Pancreas (tissue), 10 donors: ENCODE measurements at regions not wholly inside any gene's neighbourhood (a gene's known extent, or its start where the extent isn't known, plus 50 kb on each side); places are given as distances from the start of the nearest gene placed in this dataset.
A peak's percentile ranks its signal among the peaks of the same experiment; 100 is the strongest.

Experiments used
- ATAC-seq, 4 donors: fragments of 200-7000 bp; cut with Tn5 transposase; one replicate each; pipeline versions ENCODE4 v1.8.0 to v1.9.1; 2020; ENCODE audit warnings: mild to moderate bottlenecking in 4 of 4, moderate library complexity in 4 of 4
- DNase-seq, 6 donors: peaks; one replicate each; pipeline ENCODE4 v3.0.0-alpha.2; 2020
- FAIRE-seq: peaks from 2 replicates; lab custom pipeline; 2012; peaks lifted over from hg19 to GRCh38; lab: Jason Lieb, UNC
- H3K27ac ChIP-seq, 4 donors: fragments of 200-600 bp; sonication (generic); 1 replicate in 3 of 4; 2 replicates in 1 of 4; pipeline versions ENCODE4 v1.5.0 to v1.8.0; 2020
- H3K27me3 ChIP-seq, 4 donors: fragments of 200-600 bp; one replicate each; pipeline ENCODE4 v1.8.0; 2021
- H3K36me3 ChIP-seq, 3 donors: fragments of 200-600 bp; sonication (generic) in 1 of 3; one replicate each; pipeline versions ENCODE4 v1.5.0 to v1.8.0; 2020 to 2021
- H3K4me1 ChIP-seq, 3 donors: fragments of 200-600 bp; one replicate each; pipeline ENCODE4 v1.8.0; 2021
- H3K4me3 ChIP-seq, 4 donors: fragments of 200-600 bp; sonication (generic) in 2 of 4; one replicate each; pipeline versions ENCODE4 v1.5.0 to v1.8.0; 2020 to 2021
- H3K9me3 ChIP-seq, 4 donors: fragments of 200-600 bp; one replicate each; pipeline ENCODE4 v1.8.0; 2021
- WGBS, 2 donors: extraction: QIAGEN DNeasy Blood & Tissue Kit; methylation state at CpG; one replicate each; pipeline ENCODE4 v1.1.7; 2013; 5-methylcytosine and 5-hydroxymethylcytosine counted together
- intact Hi-C, 3 donors: fragments of 100-400 bp; cut with DNase I; formaldehyde crosslinking; loops; one replicate each; pipeline versions ENCODE4 v1.11.1 to v1.14.2; 2022
- TF ChIP-seq, protein P1 (sequence below), 4 donors: fragments of 200-600 bp; sonication (generic) in 3 of 4; IDR thresholded peaks; one replicate each; pipeline versions ENCODE4 v1.5.0 to v1.8.0; 2021; ENCODE audit warnings: antibody characterized with exemption in 4 of 4
- donor health status: healthy with polysubstance abuse.
- donor health status: DM: no; HTN: no; CAD: no; lungs with moderate emphysema.
- donor health status: DM: no; HTN: no; CAD: no.
- donor health status: control.
- donor health status: control.
- donor health status: Bipolar disorder and iron deficiency.
- donor health status: DM: yes; HTN: yes; CAD: no.
- donor health status: DM: no; HTN: no; CAD: no.
- donor health status: DM: no; HTN: no; CAD: no.
- donor health status: DM: yes; HTN: yes; CAD: no.

DNA sequence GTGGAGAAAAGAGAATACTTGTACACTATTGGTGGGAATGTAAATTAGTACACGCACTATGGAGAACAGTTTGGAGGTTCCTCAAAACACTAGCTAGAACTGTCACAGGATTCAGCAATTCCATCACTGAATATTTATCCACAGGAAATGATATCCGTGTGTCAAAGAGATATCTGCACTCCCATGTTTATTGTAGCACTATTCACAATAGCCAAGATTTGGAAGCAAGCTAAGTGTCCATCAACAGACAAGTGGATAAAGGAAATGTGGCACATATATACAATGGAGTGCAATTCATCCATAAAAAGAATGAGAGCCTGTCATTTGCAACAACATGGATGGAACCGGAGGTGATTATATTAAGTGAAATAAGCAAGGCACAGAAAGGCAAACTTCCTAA, 428.5 kb downstream of the CCDC91 start:
- intact Hi-C loops: no loop called here
- FAIRE-seq: no peak

DNA sequence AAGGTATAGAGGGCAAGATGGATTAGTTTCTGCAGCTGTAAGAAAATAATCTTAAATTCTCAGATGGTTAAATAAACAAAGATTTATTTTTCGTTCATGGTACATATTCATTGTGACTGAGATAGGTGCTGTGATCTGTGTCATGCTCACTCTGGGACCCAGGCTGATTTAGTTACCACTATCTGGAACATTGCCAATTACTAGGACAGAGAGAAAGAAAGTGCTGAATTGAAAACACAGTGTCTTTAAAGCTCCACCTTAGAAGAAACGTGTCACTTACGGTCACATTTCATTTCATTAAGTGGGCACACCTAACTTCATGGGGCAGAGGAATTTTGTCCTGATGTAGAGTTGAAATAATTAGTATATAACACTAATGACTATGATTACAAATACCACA, 430.0 kb downstream of the CCDC91 start:
- 66 to 68% methylated on average over 3 of the region's 3 CpGs for WGBS, 2 donors

More for the DNA sequence above, 428.5 kb downstream of the CCDC91 start:
- WGBS, 2 donors: 80 to 86% methylated on average over 3 of the region's 3 CpGs
- TF ChIP-seq, protein P1, sequence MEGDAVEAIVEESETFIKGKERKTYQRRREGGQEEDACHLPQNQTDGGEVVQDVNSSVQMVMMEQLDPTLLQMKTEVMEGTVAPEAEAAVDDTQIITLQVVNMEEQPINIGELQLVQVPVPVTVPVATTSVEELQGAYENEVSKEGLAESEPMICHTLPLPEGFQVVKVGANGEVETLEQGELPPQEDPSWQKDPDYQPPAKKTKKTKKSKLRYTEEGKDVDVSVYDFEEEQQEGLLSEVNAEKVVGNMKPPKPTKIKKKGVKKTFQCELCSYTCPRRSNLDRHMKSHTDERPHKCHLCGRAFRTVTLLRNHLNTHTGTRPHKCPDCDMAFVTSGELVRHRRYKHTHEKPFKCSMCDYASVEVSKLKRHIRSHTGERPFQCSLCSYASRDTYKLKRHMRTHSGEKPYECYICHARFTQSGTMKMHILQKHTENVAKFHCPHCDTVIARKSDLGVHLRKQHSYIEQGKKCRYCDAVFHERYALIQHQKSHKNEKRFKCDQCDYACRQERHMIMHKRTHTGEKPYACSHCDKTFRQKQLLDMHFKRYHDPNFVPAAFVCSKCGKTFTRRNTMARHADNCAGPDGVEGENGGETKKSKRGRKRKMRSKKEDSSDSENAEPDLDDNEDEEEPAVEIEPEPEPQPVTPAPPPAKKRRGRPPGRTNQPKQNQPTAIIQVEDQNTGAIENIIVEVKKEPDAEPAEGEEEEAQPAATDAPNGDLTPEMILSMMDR (IDR thresholded peaks at IDR 0.05): no peak
- ATAC-seq (no peak), DNase-seq (no peak)
- Histone ChIP-seq H3K9me3 (no peaks in the 10 kb centered on the region), H3K27ac (no peak overlapping the region), H3K36me3 (no peaks in the 10 kb centered on the region), H3K4me1 (no peaks in the 10 kb centered on the region), H3K4me3 (no peak overlapping the region), H3K27me3 (no peaks in the 10 kb centered on the region)

GRCh38 chr12:28622406-28622805, 432.1 kb downstream of the CCDC91 start:
- Histone ChIP-seq H3K27me3 (no peaks in the 10 kb centered on the region), H3K36me3 (no peaks in the 10 kb centered on the region), H3K4me1 (no peaks in the 10 kb centered on the region), H3K4me3 (no peak overlapping the region), H3K9me3 (no peaks in the 10 kb centered on the region), H3K27ac (no peak overlapping the region)
- WGBS, 2 donors: 85 to 93% methylated on average over 3 of the region's 3 CpGs
- DNase-seq (no peak), FAIRE-seq (no peak), ATAC-seq (no peak)
- TF ChIP-seq, protein P1 (IDR thresholded peaks at IDR 0.05): no peak
- intact Hi-C loops: no loop called here

More for the DNA sequence above, 430.0 kb downstream of the CCDC91 start:
- TF ChIP-seq, protein P1 (IDR thresholded peaks at IDR 0.05): no peak
- DNase-seq: no peak
- no peaks in the 10 kb centered on the region for H3K9me3 ChIP-seq
- H3K4me3 ChIP-seq: no peak overlapping the region
- H3K4me1 ChIP-seq: no peaks in the 10 kb centered on the region
- intact Hi-C loops: no loop called here
- no peak overlapping the region for H3K27ac ChIP-seq
- no peak for ATAC-seq
- no peaks in the 10 kb centered on the region for H3K36me3 ChIP-seq
- no peaks in the 10 kb centered on the region for H3K27me3 ChIP-seq
- no peak for FAIRE-seq

DNA sequence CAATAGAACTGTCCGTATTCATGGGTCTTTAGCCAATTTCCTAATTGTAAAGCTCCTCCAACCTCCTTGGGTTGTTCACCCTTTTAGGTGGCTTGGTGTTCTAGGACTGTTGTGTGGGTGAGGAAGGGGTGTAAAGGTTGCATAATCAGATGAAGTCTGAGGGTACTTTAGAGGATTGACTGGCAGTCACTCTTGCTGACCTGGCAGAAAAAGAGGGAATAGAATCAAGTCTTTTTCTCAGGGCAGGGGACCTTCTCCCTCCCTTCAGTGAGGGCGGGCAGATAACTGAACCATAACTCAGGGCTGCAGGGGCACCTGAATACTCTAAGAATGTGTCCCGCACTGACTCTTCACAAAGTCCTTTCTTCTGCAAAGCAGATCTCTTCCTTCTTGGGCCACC, 436.2 kb downstream of the CCDC91 start:
- WGBS, 2 donors: 85 to 87% methylated on average over 3 of the region's 3 CpGs
- intact Hi-C loops: no loop called here

DNA sequence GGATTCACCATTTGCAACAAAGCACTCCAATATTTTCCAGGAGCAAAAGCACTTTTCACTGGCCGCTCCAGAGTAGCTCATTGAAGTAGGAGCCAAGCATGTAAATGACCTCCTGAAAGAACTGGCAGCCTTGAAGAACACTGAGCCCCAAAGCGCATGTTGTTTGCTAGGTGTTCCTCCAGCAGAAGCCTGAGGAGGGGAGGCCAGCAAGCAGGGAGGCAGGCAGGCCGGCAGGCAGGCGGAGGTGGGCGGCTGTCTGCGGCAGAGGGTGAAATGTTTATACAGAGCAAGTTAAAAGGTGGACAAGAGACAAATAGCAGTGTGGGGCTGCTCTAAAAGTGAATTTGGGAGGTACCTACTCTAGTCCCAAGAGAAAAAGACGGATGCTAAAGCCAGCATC, 439.4 kb downstream of the CCDC91 start:
- Histone ChIP-seq H3K27me3 (no peaks in the 10 kb centered on the region), H3K36me3 (no peaks in the 10 kb centered on the region), H3K4me1 (no peaks in the 10 kb centered on the region), H3K27ac (no peak overlapping the region), H3K9me3 (no peaks in the 10 kb centered on the region), H3K4me3 (no peak overlapping the region)
- FAIRE-seq: no peak
- peak in 1 of 6 donors; percentile 29 for DNase-seq
- no peak for ATAC-seq
- intact Hi-C loops: no loop called here
- WGBS, 2 donors: 68 to 74% methylated on average over 7 of the region's 7 CpGs
- TF ChIP-seq, protein P1 (IDR thresholded peaks at IDR 0.05): no peak

More for the DNA sequence above, 436.2 kb downstream of the CCDC91 start:
- Histone ChIP-seq H3K4me1 (no peaks in the 10 kb centered on the region), H3K27ac (no peak overlapping the region), H3K27me3 (no peaks in the 10 kb centered on the region), H3K9me3 (no peaks in the 10 kb centered on the region), H3K36me3 (no peaks in the 10 kb centered on the region), H3K4me3 (no peak overlapping the region)
- FAIRE-seq: no peak
- ATAC-seq: no peak
- TF ChIP-seq, protein P1 (IDR thresholded peaks at IDR 0.05): no peak
- DNase-seq: no peak
